H1 (cell line): ENCODE measurements at regions not wholly inside any gene's neighbourhood (a gene's known extent, or its start where the extent isn't known, plus 50 kb on each side); places are given as distances from the start of the nearest gene placed in this dataset.

Source experiments
- CTCF ChIA-PET: fragments of 300-600 bp; sonication (Branson Sonifier 250); formaldehyde crosslinking; loops from one replicate; lab custom pipeline; 2021; ENCODE audit not compliant: partially characterized antibody; lab: Charles Lee
- POLR2A ChIA-PET: fragments of 300-600 bp; sonication (Branson Sonifier 250); formaldehyde crosslinking; loops from one replicate; lab custom pipeline; 2021; ENCODE audit warnings: inconsistent platforms; ENCODE audit not compliant: partially characterized antibody; lab: Charles Lee
- DNase-seq, 2 experiments: peaks; one replicate each; pipeline versions ENCODE4 v3.0.0 to v3.0.0-alpha.2; 2010 to 2022; ENCODE audit warnings: low spot score in 2 of 2, low read depth in 1 of 2, mixed read lengths in 1 of 2
- FAIRE-seq: peaks from 2 replicates; lab custom pipeline; 2011; peaks lifted over from hg19 to GRCh38; lab: Jason Lieb, UNC
- H2AFZ ChIP-seq: 2 replicates; pipeline ENCODE4 v1.8.1; 2012; ENCODE audit warnings: low read length, inconsistent platforms
- H2AK5ac ChIP-seq: 2 replicates; pipeline ENCODE4 v1.6.1; 2013; ENCODE audit warnings: low read depth, low read length
- H2BK120ac ChIP-seq: replicated peaks from 2 replicates; pipeline ENCODE3; 2013; ENCODE audit warnings: low read depth, low read length, inconsistent platforms
- H2BK12ac ChIP-seq: 2 replicates; pipeline ENCODE4 v1.6.1; 2013; ENCODE audit warnings: low read depth, low read length
- H2BK15ac ChIP-seq: 2 replicates; pipeline ENCODE4 v1.6.1; 2013; ENCODE audit warnings: low read length
- H2BK20ac ChIP-seq: 2 replicates; pipeline ENCODE4 v1.6.1; 2013; ENCODE audit warnings: low read length
- H2BK5ac ChIP-seq: 2 replicates; pipeline ENCODE4 v1.6.1; 2013; ENCODE audit warnings: low read depth, low read length
- H3K14ac ChIP-seq: 2 replicates; pipeline ENCODE4 v1.6.1; 2013; ENCODE audit warnings: inconsistent platforms; ENCODE audit not compliant: insufficient read length
- H3K18ac ChIP-seq: 2 replicates; pipeline ENCODE4 v1.6.1; 2013; ENCODE audit warnings: low read length; ENCODE audit errors: extremely low read depth
- H3K23ac ChIP-seq: 2 replicates; pipeline ENCODE4 v1.6.1; 2013; ENCODE audit warnings: inconsistent platforms; ENCODE audit not compliant: insufficient read length
- H3K23me2 ChIP-seq: 2 replicates; pipeline ENCODE4 v1.6.1; 2013; ENCODE audit warnings: low read depth, low read length
- H3K27ac ChIP-seq: 2 replicates; pipeline ENCODE4 v1.6.1; 2011; ENCODE audit warnings: low read depth, low read length, inconsistent platforms
- H3K27me3 ChIP-seq, 4 experiments: replicated peaks in 1 of 4; 1 replicate in 1 of 4; 2 replicates in 3 of 4; pipeline versions ENCODE4 v1.6.1 to v1.8.1; 2011 to 2013; ENCODE audit warnings: low read length in 3 of 4, mild to moderate bottlenecking in 3 of 4, inconsistent platforms in 2 of 4, mixed read lengths in 2 of 4, moderate library complexity in 1 of 4; ENCODE audit not compliant: control insufficient read depth in 3 of 4, insufficient read depth in 3 of 4; ENCODE audit errors: extremely low read depth in 1 of 4
- H3K36me3 ChIP-seq, 4 experiments: 2 replicates each; pipeline versions ENCODE4 v1.6.1 to v1.8.1; 2011 to 2013; ENCODE audit warnings: mild to moderate bottlenecking in 4 of 4, low read length in 3 of 4, moderate library complexity in 2 of 4, control low read depth in 1 of 4, inconsistent platforms in 1 of 4; ENCODE audit not compliant: insufficient read depth in 4 of 4, control insufficient read depth in 2 of 4
- H3K4ac ChIP-seq: replicated peaks from 2 replicates; pipeline ENCODE3; 2013; ENCODE audit warnings: low read length, low read depth, mixed read lengths, inconsistent platforms; ENCODE audit not compliant: insufficient read length
- H3K4me1 ChIP-seq, 4 experiments: replicated peaks in 1 of 4; 1 replicate in 1 of 4; 2 replicates in 3 of 4; pipeline versions ENCODE4 v1.6.1 to v1.8.1; 2011 to 2013; ENCODE audit warnings: low read length in 3 of 4, inconsistent platforms in 2 of 4, mixed read lengths in 1 of 4; ENCODE audit not compliant: insufficient read depth in 4 of 4, control insufficient read depth in 3 of 4
- H3K4me2 ChIP-seq, 2 experiments: 2 replicates each; pipeline versions ENCODE4 v1.6.1 to v1.8.1; 2011 to 2013; ENCODE audit warnings: low read depth in 2 of 2, low read length in 2 of 2, control low read depth in 1 of 2, inconsistent platforms in 1 of 2, mild to moderate bottlenecking in 1 of 2; ENCODE audit not compliant: insufficient read depth in 1 of 2
- H3K4me3 ChIP-seq, 4 experiments: fragments of 200-600, 300-600 bp in 1 of 4; sonication (generic), shearing (Covaris generic), sonication (Bioruptor Twin) in 1 of 4; 2 replicates each; pipeline versions ENCODE4 v1.5.1 to v1.8.1; 2011 to 2016; ENCODE audit warnings: low read length in 4 of 4, low read depth in 3 of 4, control low read depth in 2 of 4, inconsistent platforms in 2 of 4, mild to moderate bottlenecking in 2 of 4, mixed read lengths in 1 of 4, moderate library complexity in 1 of 4; ENCODE audit not compliant: insufficient read depth in 2 of 4; ENCODE audit errors: extremely low read depth in 1 of 4
- H3K56ac ChIP-seq: replicated peaks from 2 replicates; pipeline ENCODE3; 2013; ENCODE audit warnings: low read depth, mild to moderate bottlenecking, mixed read lengths, low read length, inconsistent platforms; ENCODE audit not compliant: insufficient read length
- H3K79me1 ChIP-seq: 2 replicates; pipeline ENCODE4 v1.6.1; 2013; ENCODE audit warnings: low read depth, low read length, control low read depth
- H3K79me2 ChIP-seq, 2 experiments: 2 replicates each; pipeline versions ENCODE4 v1.6.1 to v1.8.1; 2012 to 2013; ENCODE audit warnings: low read length in 2 of 2, mild to moderate bottlenecking in 2 of 2, inconsistent platforms in 1 of 2; ENCODE audit not compliant: insufficient read depth in 2 of 2, control insufficient read depth in 1 of 2
- H3K9ac ChIP-seq, 4 experiments: replicated peaks in 1 of 4; 1 replicate in 1 of 4; 2 replicates in 3 of 4; pipeline versions ENCODE4 v1.6.1 to v1.8.1; 2011 to 2013; ENCODE audit warnings: low read depth in 3 of 4, low read length in 3 of 4, control low read depth in 2 of 4, mild to moderate bottlenecking in 2 of 4, moderate library complexity in 2 of 4, inconsistent platforms in 1 of 4; ENCODE audit errors: extremely low read depth in 1 of 4
- H3K9me3 ChIP-seq, 2 experiments: 2 replicates each; pipeline versions ENCODE4 v1.6.1 to v1.8.1; 2012 to 2013; ENCODE audit warnings: mild to moderate bottlenecking in 2 of 2, moderate library complexity in 2 of 2, control low read depth in 1 of 2, inconsistent platforms in 1 of 2, low read depth in 1 of 2, low read length in 1 of 2, mixed read lengths in 1 of 2; ENCODE audit not compliant: insufficient read depth in 2 of 2
- H4K20me1 ChIP-seq, 2 experiments: replicated peaks in 1 of 2; 2 replicates each; pipeline versions ENCODE3 to v1.8.1; 2011 to 2013; ENCODE audit warnings: inconsistent platforms in 2 of 2, low read length in 2 of 2, mild to moderate bottlenecking in 1 of 2; ENCODE audit not compliant: insufficient read depth in 2 of 2, control insufficient read depth in 1 of 2
- H4K5ac ChIP-seq: 2 replicates; pipeline ENCODE4 v1.6.1; 2013; ENCODE audit warnings: low read length, low read depth, mixed read lengths, inconsistent platforms; ENCODE audit not compliant: insufficient read length
- H4K8ac ChIP-seq: 2 replicates; pipeline ENCODE4 v1.8.0; 2013; ENCODE audit warnings: mild to moderate bottlenecking, moderate library complexity, low read length, inconsistent platforms; ENCODE audit not compliant: insufficient read depth; ENCODE audit errors: extremely low read depth
- H4K91ac ChIP-seq: replicated peaks from 2 replicates; pipeline ENCODE3; 2013; ENCODE audit warnings: low read length, mixed read lengths, inconsistent platforms; ENCODE audit not compliant: insufficient read length
- CEBPB ChIP-seq: IDR thresholded peaks from 2 replicates; pipeline ENCODE4 v1.6.1; 2012; ENCODE audit warnings: low read depth, low read length
- KDM5A ChIP-seq: fragments of 200-600 bp; IDR thresholded peaks from 2 replicates; pipeline ENCODE4 v1.7.1; 2012; ENCODE audit warnings: mild to moderate bottlenecking, low read length, inconsistent platforms, mixed read lengths
- POU5F1 ChIP-seq: IDR thresholded peaks from 2 replicates; pipeline ENCODE4 v1.6.1; 2011; ENCODE audit warnings: low read depth, mild to moderate bottlenecking, low read length, moderate library complexity
- TBP ChIP-seq: IDR thresholded peaks from 2 replicates; pipeline ENCODE4 v1.6.1; 2011; ENCODE audit warnings: low read depth, low read length, improper control_type of control experiment
- TCF12 ChIP-seq: IDR thresholded peaks from 2 replicates; pipeline ENCODE4 v1.6.1; 2011; ENCODE audit warnings: low read depth, mild to moderate bottlenecking, low read length
- USF2 ChIP-seq: IDR thresholded peaks from 2 replicates; pipeline ENCODE4 v1.6.1; 2011; ENCODE audit warnings: low read length, improper control_type of control experiment
- WGBS, 2 experiments: shearing (Covaris generic) in 1 of 2; methylation state at CpG; one replicate each; pipeline versions ENCODE4 v1.1.6 to v1.1.7; 2013 to 2015; ENCODE audit warnings: low lambda C conversion rate in 2 of 2, mixed read lengths in 2 of 2, inconsistent platforms in 1 of 2, low coverage in 1 of 2, missing lambda C conversion rate in 1 of 2; ENCODE audit not compliant: insufficient replicate concordance in 2 of 2, insufficient coverage in 1 of 2, insufficient read length in 1 of 2; ENCODE audit errors: extremely low coverage in 1 of 2, missing lambda C conversion rate in 1 of 2; 5-methylcytosine and 5-hydroxymethylcytosine counted together

- DNase-seq, result no peak
- no peak overlapping the region for H3K4me3 ChIP-seq
- no peak overlapping the region for H2AFZ ChIP-seq
- no peak overlapping the region for H3K23ac ChIP-seq
- H4K20me1 ChIP-seq, result no peaks in the 10 kb centered on the region
- 77% methylated on average over 3 of the region's 3 CpGs; no CpG with 5 or more reads in 1 of the 2 experiments for WGBS, 2 experiments
- H3K9ac ChIP-seq, result no peak overlapping the region
- no peak overlapping the region for H2BK120ac ChIP-seq
- H3K79me2 ChIP-seq, result no peaks in the 10 kb centered on the region
- H2BK12ac ChIP-seq, result no peak overlapping the region
- no peak overlapping the region for H3K27ac ChIP-seq
- no peaks in the 10 kb centered on the region for H3K27me3 ChIP-seq
- H3K36me3 ChIP-seq, result no peaks in the 10 kb centered on the region
- H3K4me1 ChIP-seq, result peaks cover 0 to 7% (median 3%) of the 10 kb centered on the region in 4 experiments; a peak in 4 of 7 replicates
- H4K5ac ChIP-seq, result no peak overlapping the region
- H3K4ac ChIP-seq, result no peak overlapping the region
- no peak overlapping the region for H4K91ac ChIP-seq
- H3K23me2 ChIP-seq, result no peaks in the 10 kb centered on the region
- POLR2A ChIA-PET, result no interaction called here
- no peak overlapping the region for H2BK15ac ChIP-seq
- H4K8ac ChIP-seq, result no peak overlapping the region
- H3K4me2 ChIP-seq, result no peak overlapping the region
- no peak overlapping the region for H3K56ac ChIP-seq
- H2BK5ac ChIP-seq, result no peak overlapping the region
- TF ChIP-seq KDM5A, result no peak
- TF ChIP-seq CEBPB, result no peak
- no peak for TF ChIP-seq TCF12
- TF ChIP-seq TBP, result no peak
- TF ChIP-seq USF2, result no peak
- no peak for TF ChIP-seq POU5F1
- TF ChIP-seq, all 59 proteins: peak for 0
- H3K9me3 ChIP-seq, result no peaks in the 10 kb centered on the region
- CTCF ChIA-PET, result no interaction called here
- no peak overlapping the region for H2BK20ac ChIP-seq
- no peak for FAIRE-seq
- no peak overlapping the region for H3K14ac ChIP-seq
- no peak overlapping the region for H3K18ac ChIP-seq
- H3K79me1 ChIP-seq, result no peaks in the 10 kb centered on the region
- H2AK5ac ChIP-seq, result no peak overlapping the region
These were observed 234.0 kb downstream of the ACTR3 start for GRCh38 chr2:114123925-114124324.
